WTC11 (cell line): ENCODE measurements at regions not wholly inside any gene's neighbourhood (a gene's known extent, or its start where the extent isn't known, plus 50 kb on each side); places are given as distances from the start of the nearest gene placed in this dataset.

Experiments used
- ATAC-seq: fragments of 200-7000 bp; cut with Tn5 transposase; 2 replicates; pipeline ENCODE4 v1.10.0; 2021; ENCODE audit warnings: mild to moderate bottlenecking, moderate library complexity
- CTCF ChIA-PET: fragments of 300-600 bp; sonication (Branson Sonifier 250); formaldehyde crosslinking; loops from one replicate; lab custom pipeline; 2021; ENCODE audit warnings: antibody characterized with exemption; lab: Charles Lee
- POLR2A ChIA-PET: fragments of 350-600 bp; sonication (Branson Sonifier 250); formaldehyde crosslinking; loops from one replicate; lab custom pipeline; 2021; ENCODE audit warnings: antibody characterized with exemption; lab: Charles Lee
- DNase-seq: peaks from one replicate; pipeline ENCODE4 v3.0.0; 2021; ENCODE audit warnings: low spot score
- H3K27ac Mint-ChIP-seq: 2 replicates; pipeline ENCODE4 v1.8.0; 2021; ENCODE audit warnings: mixed read lengths
- H3K27me3 Mint-ChIP-seq: 2 replicates; pipeline ENCODE4 v1.8.0; 2021; ENCODE audit warnings: low read depth, mild to moderate bottlenecking, moderate library complexity, mixed read lengths
- H3K36me3 Mint-ChIP-seq: 2 replicates; pipeline ENCODE4 v1.8.0; 2021; ENCODE audit warnings: mixed read lengths
- H3K4me1 Mint-ChIP-seq: 2 replicates; pipeline ENCODE4 v1.8.0; 2022; ENCODE audit warnings: mixed read lengths
- H3K4me3 Mint-ChIP-seq: 2 replicates; pipeline ENCODE4 v1.8.0; 2021; ENCODE audit warnings: mild to moderate bottlenecking, moderate library complexity, mixed read lengths
- H3K9me3 Mint-ChIP-seq: 2 replicates; pipeline ENCODE4 v1.8.0; 2021; ENCODE audit warnings: mixed read lengths
- CREB1 ChIP-seq: sonication (generic); formaldehyde crosslinking; IDR thresholded peaks from 2 replicates; pipeline ENCODE4 v1.8.0; 2023; ENCODE audit warnings: mild to moderate bottlenecking, missing genetic modification reagents
- E2F4 ChIP-seq: sonication (generic); formaldehyde crosslinking; IDR thresholded peaks from 2 replicates; pipeline ENCODE4 v1.8.1; 2022; ENCODE audit warnings: low read depth, mild to moderate bottlenecking, moderate library complexity, missing genetic modification reagents, borderline replicate concordance
- ETV6 ChIP-seq: sonication (generic); formaldehyde crosslinking; IDR thresholded peaks from 2 replicates; pipeline ENCODE4 v1.8.1; 2022; ENCODE audit warnings: mild to moderate bottlenecking, missing genetic modification reagents
- GABPB1 ChIP-seq: sonication (generic); formaldehyde crosslinking; IDR thresholded peaks from 2 replicates; pipeline ENCODE4 v1.8.1; 2023; ENCODE audit warnings: mild to moderate bottlenecking, missing genetic modification reagents
- HMGXB4 ChIP-seq: sonication (generic); formaldehyde crosslinking; IDR thresholded peaks from 2 replicates; pipeline ENCODE4 v1.8.1; 2023; ENCODE audit warnings: mild to moderate bottlenecking, moderate library complexity, missing genetic modification reagents
- JUN ChIP-seq: sonication (generic); formaldehyde crosslinking; IDR thresholded peaks from 2 replicates; pipeline ENCODE4 v1.8.0; 2023; ENCODE audit warnings: mild to moderate bottlenecking, missing genetic modification reagents
- MAX ChIP-seq: sonication (generic); formaldehyde crosslinking; IDR thresholded peaks from 2 replicates; pipeline ENCODE4 v1.8.0; 2022; ENCODE audit warnings: mild to moderate bottlenecking, missing genetic modification reagents
- MXD4 ChIP-seq: fragments of 250-450 bp; sonication (Bioruptor Pico); IDR thresholded peaks from 2 replicates; pipeline ENCODE4 v1.8.0; 2021; ENCODE audit warnings: mild to moderate bottlenecking, moderate library complexity, borderline replicate concordance
- NR1H2 ChIP-seq: sonication (generic); formaldehyde crosslinking; IDR thresholded peaks from 2 replicates; pipeline ENCODE4 v1.9.0; 2021; ENCODE audit warnings: mild to moderate bottlenecking, moderate library complexity, missing genetic modification reagents
- NR3C1 ChIP-seq: sonication (generic); formaldehyde crosslinking; conservative IDR thresholded peaks from 2 replicates; pipeline ENCODE4 v1.8.1; 2023; ENCODE audit warnings: low read depth, mild to moderate bottlenecking, missing genetic modification reagents
- PRDM15 ChIP-seq: sonication (generic); formaldehyde crosslinking; IDR thresholded peaks from 2 replicates; pipeline ENCODE4 v1.8.0; 2022; ENCODE audit warnings: missing genetic modification reagents
- RELA ChIP-seq: sonication (generic); formaldehyde crosslinking; IDR thresholded peaks from 2 replicates; pipeline ENCODE4 v1.8.1; 2022; ENCODE audit warnings: missing genetic modification reagents, mild to moderate bottlenecking, borderline replicate concordance
- RORB ChIP-seq: fragments of 250-450 bp; sonication (Bioruptor Pico); IDR thresholded peaks from 2 replicates; pipeline ENCODE4 v1.9.0; 2021; ENCODE audit warnings: mild to moderate bottlenecking
- SOX15 ChIP-seq: fragments of 250-450 bp; sonication (Bioruptor Pico); IDR thresholded peaks from 2 replicates; pipeline ENCODE4 v1.9.0; 2021; ENCODE audit warnings: mild to moderate bottlenecking
- SP1 ChIP-seq: sonication (generic); formaldehyde crosslinking; conservative IDR thresholded peaks from 2 replicates; pipeline ENCODE4 v1.8.1; 2022; ENCODE audit warnings: missing genetic modification reagents
- TP53 ChIP-seq: sonication (generic); formaldehyde crosslinking; IDR thresholded peaks from 2 replicates; pipeline ENCODE4 v1.8.1; 2023; ENCODE audit warnings: mild to moderate bottlenecking, missing genetic modification reagents
- ZNF138 ChIP-seq: sonication (generic); formaldehyde crosslinking; conservative IDR thresholded peaks from 2 replicates; pipeline ENCODE4 v1.8.1; 2022; ENCODE audit warnings: mild to moderate bottlenecking, moderate library complexity, missing genetic modification reagents
- ZNF281 ChIP-seq: sonication (generic); formaldehyde crosslinking; IDR thresholded peaks from 2 replicates; pipeline ENCODE4 v1.8.0; 2023; ENCODE audit warnings: mild to moderate bottlenecking, missing genetic modification reagents
- ZNF532 ChIP-seq: fragments of 250-450 bp; sonication (Bioruptor Pico); IDR thresholded peaks from 2 replicates; pipeline ENCODE4 v1.9.0; 2021; ENCODE audit warnings: mild to moderate bottlenecking, borderline replicate concordance

GRCh38 chr12:29992366-29992765 is 208.6 kb upstream of the TMTC1 start:
- ChIA-PET POLR2A (no interaction called here), CTCF (no interaction called here)
- H3K9me3 Mint-ChIP-seq: peaks cover 22% of the 10 kb centered on the region
- ATAC-seq (no peak), DNase-seq (no peak)
- H3K36me3 Mint-ChIP-seq: peaks cover 5% of the 10 kb centered on the region; the same call in 1 of the 2 replicates
- no peak overlapping the region for H3K4me3 Mint-ChIP-seq
- no peak overlapping the region for H3K27ac Mint-ChIP-seq
- no peaks in the 10 kb centered on the region for H3K27me3 Mint-ChIP-seq
- TF ChIP-seq MAX (CRISPR knock-in tag) (no peak), TP53 (no peak), NR3C1 (CRISPR knock-in tag) (no peak), JUN (CRISPR knock-in tag) (no peak), SOX15 (no peak), CREB1 (CRISPR knock-in tag) (no peak), MXD4 (CRISPR knock-in tag) (no peak), ZNF532 (CRISPR knock-in tag) (no peak), PRDM15 (no peak), HMGXB4 (CRISPR knock-in tag) (no peak), ZNF281 (no peak), SP1 (CRISPR knock-in tag) (no peak), ETV6 (CRISPR knock-in tag) (no peak), ZNF138 (no peak), RELA (no peak), E2F4 (CRISPR knock-in tag) (no peak), NR1H2 (CRISPR knock-in tag) (no peak), GABPB1 (CRISPR knock-in tag) (no peak), RORB (CRISPR knock-in tag) (no peak)
- H3K4me1 Mint-ChIP-seq: no peaks in the 10 kb centered on the region
